ENCODE measurements at regions not wholly inside any gene's neighbourhood (a gene's known extent, or its start where the extent isn't known, plus 50 kb on each side); places are given as distances from the start of the nearest gene placed in this dataset.
A peak's percentile ranks its signal among the peaks of the same experiment; 100 is the strongest.

DNA sequence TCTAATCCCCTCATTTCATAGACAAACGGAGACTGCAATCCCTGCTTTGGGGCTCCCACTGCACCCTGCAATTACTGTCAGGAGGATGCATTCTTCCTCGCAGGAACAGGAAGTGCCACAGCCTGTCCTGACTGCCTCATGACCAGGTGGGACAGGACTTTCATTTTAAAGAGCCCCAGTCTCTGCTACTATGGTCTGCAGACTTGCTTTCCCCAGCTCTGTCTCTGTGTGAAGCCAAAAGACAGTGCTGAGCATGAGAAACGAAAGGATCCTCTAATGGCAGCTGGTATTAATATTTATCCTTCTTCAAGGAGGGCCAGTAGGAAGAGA, 60.0 kb upstream of the PNMA1 start:
- H3K27ac ChIP-seq (replicated peaks in 1 of 4): peak overlapping the region; percentile 44 to 81 (median 64)
- H3K36me3 ChIP-seq: no peaks in the 10 kb centered on the region
- H3K27me3 ChIP-seq: no peaks in the 10 kb centered on the region
- H3K4me1 ChIP-seq: peaks cover 86 to 96% (median 92%) of the 10 kb centered on the region in 4 donors
- no peak for TF ChIP-seq POLR2A (IDR thresholded peaks at IDR 0.05; ENCODE audit: low read depth)
- TF ChIP-seq EP300 (IDR thresholded peaks at IDR 0.05): no peak
- TF ChIP-seq POLR2AphosphoS5 (IDR thresholded peaks at IDR 0.05): no peak
- TF ChIP-seq, protein P1, sequence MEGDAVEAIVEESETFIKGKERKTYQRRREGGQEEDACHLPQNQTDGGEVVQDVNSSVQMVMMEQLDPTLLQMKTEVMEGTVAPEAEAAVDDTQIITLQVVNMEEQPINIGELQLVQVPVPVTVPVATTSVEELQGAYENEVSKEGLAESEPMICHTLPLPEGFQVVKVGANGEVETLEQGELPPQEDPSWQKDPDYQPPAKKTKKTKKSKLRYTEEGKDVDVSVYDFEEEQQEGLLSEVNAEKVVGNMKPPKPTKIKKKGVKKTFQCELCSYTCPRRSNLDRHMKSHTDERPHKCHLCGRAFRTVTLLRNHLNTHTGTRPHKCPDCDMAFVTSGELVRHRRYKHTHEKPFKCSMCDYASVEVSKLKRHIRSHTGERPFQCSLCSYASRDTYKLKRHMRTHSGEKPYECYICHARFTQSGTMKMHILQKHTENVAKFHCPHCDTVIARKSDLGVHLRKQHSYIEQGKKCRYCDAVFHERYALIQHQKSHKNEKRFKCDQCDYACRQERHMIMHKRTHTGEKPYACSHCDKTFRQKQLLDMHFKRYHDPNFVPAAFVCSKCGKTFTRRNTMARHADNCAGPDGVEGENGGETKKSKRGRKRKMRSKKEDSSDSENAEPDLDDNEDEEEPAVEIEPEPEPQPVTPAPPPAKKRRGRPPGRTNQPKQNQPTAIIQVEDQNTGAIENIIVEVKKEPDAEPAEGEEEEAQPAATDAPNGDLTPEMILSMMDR (IDR thresholded peaks at IDR 0.05): no peak
- 44% methylated on average over 3 of the region's 3 CpGs for WGBS
- intact Hi-C loops (cut with DNase I): no loop called here
- no peaks in the 10 kb centered on the region for H3K9me3 ChIP-seq
- H3K4me3 ChIP-seq: no peak overlapping the region
- peak; percentile 84 for DNase-seq (ENCODE audit: extremely low spot score)

DNA sequence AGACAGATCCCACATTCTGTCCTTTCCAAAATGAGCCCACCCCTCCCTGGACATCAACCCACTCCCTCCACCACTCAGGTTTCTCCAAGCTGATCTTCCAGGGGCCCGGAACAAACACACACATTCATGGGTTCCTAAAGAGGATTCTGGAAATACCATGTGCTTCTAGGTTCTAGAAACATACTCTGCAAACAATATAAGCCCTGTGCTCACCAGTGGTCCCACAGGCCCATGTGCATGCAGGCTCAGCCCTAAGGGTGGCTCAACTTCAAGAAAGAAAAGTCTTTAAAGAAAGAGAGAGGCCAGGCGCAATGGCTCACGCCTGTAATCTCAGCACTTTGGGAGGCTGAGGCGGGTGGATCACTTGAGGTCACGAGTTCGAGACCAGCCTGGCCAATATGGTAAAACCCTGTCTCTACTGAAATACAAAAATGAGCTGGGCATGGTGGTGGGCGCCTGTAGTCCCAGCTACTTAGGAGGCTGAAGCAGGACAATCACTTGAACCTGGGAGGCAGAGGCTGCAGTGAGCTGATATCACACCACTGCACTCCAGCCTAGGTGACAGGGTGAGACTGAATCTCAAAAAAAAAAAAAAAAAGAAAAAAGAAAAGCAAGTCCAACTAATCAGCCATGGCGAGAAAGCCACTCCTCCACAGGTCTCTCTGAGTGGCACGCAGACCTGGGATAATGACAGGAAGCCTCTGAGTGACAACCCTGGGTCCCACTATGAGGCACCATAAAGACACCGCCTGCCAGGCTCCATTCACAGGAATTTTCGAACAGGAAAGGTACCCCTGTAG, 59.5 kb upstream of the PNMA1 start:
- Histone ChIP-seq H3K36me3 (no peaks in the 10 kb centered on the region), H3K9me3 (no peaks in the 10 kb centered on the region), H3K27ac (replicated peaks in 1 of 4) (peak overlapping the region; percentile 44 to 81 (median 64)), H3K27me3 (no peaks in the 10 kb centered on the region), H3K4me1 (peaks cover 88 to 97% (median 94%) of the 10 kb centered on the region in 4 donors), H3K4me3 (no peak overlapping the region)
- no peak for DNase-seq (ENCODE audit: extremely low spot score)
- TF ChIP-seq POLR2AphosphoS5 (IDR thresholded peaks at IDR 0.05) (no peak), POLR2A (IDR thresholded peaks at IDR 0.05; ENCODE audit: low read depth) (no peak), EP300 (IDR thresholded peaks at IDR 0.05) (no peak)
- TF ChIP-seq, protein P1 (IDR thresholded peaks at IDR 0.05): no peak
- intact Hi-C loops (cut with DNase I): no loop called here
- WGBS: 85% methylated on average over 11 of the region's 11 CpGs

DNA sequence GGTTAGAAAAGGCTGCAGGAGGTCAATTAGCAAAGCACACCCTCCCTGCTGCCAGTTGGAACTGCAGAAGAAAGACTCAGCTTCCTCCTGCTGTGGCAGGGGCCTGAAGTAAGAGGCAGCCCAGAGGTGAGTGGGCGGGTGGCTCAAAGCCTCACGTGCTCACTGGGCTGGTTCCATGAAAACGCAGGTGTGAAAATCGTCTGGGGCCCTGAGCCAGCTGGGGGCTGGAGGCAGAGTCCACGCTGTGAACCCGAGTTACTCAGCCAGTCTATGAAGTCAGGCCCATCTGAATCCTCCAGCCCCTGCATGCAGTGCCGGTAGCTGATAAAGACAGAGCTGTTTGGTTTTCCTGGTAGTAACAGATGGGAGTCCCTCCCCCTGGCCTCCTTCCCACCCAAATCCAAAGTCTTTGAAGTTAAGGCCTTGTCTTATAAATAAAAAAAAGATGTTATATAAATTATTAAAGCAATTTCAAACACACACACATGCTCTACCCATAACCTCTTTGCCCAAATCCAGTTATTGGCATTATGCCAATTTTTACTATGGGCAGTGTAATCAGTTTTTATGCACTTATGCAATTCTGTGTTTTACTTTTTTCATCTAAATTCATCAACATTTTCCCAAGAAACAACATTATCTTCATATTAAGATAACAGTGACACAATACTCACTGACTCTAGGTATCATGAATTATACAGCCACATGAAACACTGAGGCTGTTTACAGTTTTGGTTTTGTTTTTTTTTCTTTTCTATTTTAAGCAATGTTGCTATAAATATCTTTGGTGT, 57.9 kb upstream of the PNMA1 start:
- Histone ChIP-seq H3K4me3 (no peak overlapping the region), H3K36me3 (no peaks in the 10 kb centered on the region), H3K9me3 (no peaks in the 10 kb centered on the region), H3K4me1 (peaks cover 93 to 97% (median 95%) of the 10 kb centered on the region in 4 donors), H3K27me3 (no peaks in the 10 kb centered on the region), H3K27ac (replicated peaks in 1 of 4) (peak overlapping the region; percentile 65 to 81 (median 70))
- TF ChIP-seq POLR2A (IDR thresholded peaks at IDR 0.05; ENCODE audit: low read depth): no peak
- TF ChIP-seq, protein P1 (IDR thresholded peaks at IDR 0.05): no peak
- TF ChIP-seq POLR2AphosphoS5 (IDR thresholded peaks at IDR 0.05): peak; percentile 44 to 45
- no peak for TF ChIP-seq EP300 (IDR thresholded peaks at IDR 0.05)
- 10% methylated on average over 7 of the region's 7 CpGs for WGBS
- intact Hi-C loops (cut with DNase I): no loop called here
- DNase-seq (ENCODE audit: extremely low spot score): no peak

DNA sequence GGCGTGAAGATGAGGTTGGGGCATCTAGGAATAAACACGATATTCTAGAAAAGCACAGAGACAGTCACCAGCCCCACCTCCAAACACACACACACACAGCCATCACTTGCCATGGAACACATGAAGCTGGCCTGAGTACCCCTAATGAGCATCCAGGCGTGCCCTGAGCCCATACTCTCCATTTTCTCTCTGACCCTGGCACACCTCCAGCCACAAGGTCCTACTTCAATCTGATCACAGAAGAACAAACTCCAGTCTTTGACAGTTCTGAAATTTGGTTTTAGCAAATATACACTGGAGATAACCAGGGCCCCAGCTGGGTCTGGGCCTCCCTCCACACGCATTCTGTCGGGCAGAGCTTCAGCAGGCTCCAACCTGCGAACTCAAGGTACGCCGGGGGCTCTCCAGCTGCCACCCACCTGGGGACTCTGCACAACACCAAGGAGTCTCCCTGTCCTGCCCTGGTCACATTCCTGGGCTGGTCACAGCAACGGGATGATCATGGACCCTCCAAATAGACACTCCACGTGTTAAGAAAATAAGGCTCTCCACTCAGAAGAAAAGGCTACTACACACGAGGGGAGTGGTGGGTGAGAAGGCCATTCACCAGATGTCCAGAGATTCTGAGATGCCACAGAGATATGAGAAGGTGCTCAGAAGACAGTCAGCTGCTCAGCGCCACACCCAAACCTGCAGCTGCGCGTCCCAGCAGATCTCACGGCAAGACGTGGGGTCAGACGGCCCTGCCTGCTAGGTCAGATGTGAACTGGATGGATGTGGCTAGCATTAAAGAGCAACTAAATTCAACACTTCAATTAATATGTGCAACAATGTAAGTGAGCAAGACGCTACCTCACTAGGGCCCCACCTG, 57.0 kb upstream of the PNMA1 start:
- no peak for DNase-seq (ENCODE audit: extremely low spot score)

More for the DNA sequence above, 57.0 kb upstream of the PNMA1 start:
- peaks cover 93 to 96% (median 95%) of the 10 kb centered on the region in 4 donors for H3K4me1 ChIP-seq
- intact Hi-C loops (cut with DNase I): no loop called here
- TF ChIP-seq POLR2AphosphoS5 (IDR thresholded peaks at IDR 0.05) (no peak), EP300 (IDR thresholded peaks at IDR 0.05) (no peak), POLR2A (IDR thresholded peaks at IDR 0.05; ENCODE audit: low read depth) (no peak)
- TF ChIP-seq, protein P1 (IDR thresholded peaks at IDR 0.05): no peak
- no peaks in the 10 kb centered on the region for H3K36me3 ChIP-seq
- 71% methylated on average over 16 of the region's 18 CpGs for WGBS
- H3K27ac ChIP-seq (replicated peaks in 1 of 4): peak overlapping the region; percentile 65 to 81 (median 70)
- no peak overlapping the region for H3K4me3 ChIP-seq
- no peaks in the 10 kb centered on the region for H3K27me3 ChIP-seq
- H3K9me3 ChIP-seq: no peaks in the 10 kb centered on the region
